Endometrium (tissue), 2 donors: ENCODE measurements at regions not wholly inside any gene's neighbourhood (a gene's known extent, or its start where the extent isn't known, plus 50 kb on each side); places are given as distances from the start of the nearest gene placed in this dataset.

ENCODE experiments used
- FAIRE-seq: peaks from 2 replicates; lab custom pipeline; 2012; peaks lifted over from hg19 to GRCh38; lab: Jason Lieb, UNC
- donor health status: control.
- donor health status: control.

GRCh38 chr2:139409212-139409611 is 629.0 kb upstream of the NXPH2 start:
- no peak for FAIRE-seq

GRCh38 chr2:139403948-139404347 is 623.8 kb upstream of the NXPH2 start:
- FAIRE-seq: no peak

GRCh38 chr2:139394801-139395200 is 614.6 kb upstream of the NXPH2 start:
- FAIRE-seq: no peak

- FAIRE-seq: no peak
These were observed 609.2 kb upstream of the NXPH2 start for GRCh38 chr2:139389391-139389790.

GRCh38 chr2:139386401-139386800 is 606.2 kb upstream of the NXPH2 start:
- FAIRE-seq: no peak

- no peak for FAIRE-seq
These were observed 603.3 kb upstream of the NXPH2 start for GRCh38 chr2:139383532-139383931.

GRCh38 chr2:139380051-139380450 is 599.9 kb upstream of the NXPH2 start:
- FAIRE-seq: no peak

- FAIRE-seq: no peak
These were observed 598.2 kb upstream of the NXPH2 start for GRCh38 chr2:139378373-139378772.

GRCh38 chr2:139374296-139374850 is 594.2 kb upstream of the NXPH2 start:
- no peak for FAIRE-seq

- no peak for FAIRE-seq
These were observed 589.5 kb upstream of the NXPH2 start for GRCh38 chr2:139369423-139370409.

- no peak for FAIRE-seq
These were observed 587.2 kb upstream of the NXPH2 start for GRCh38 chr2:139367416-139367815.

GRCh38 chr2:139366681-139367080 is 586.5 kb upstream of the NXPH2 start:
- no peak for FAIRE-seq

- no peak for FAIRE-seq
These were observed 585.0 kb upstream of the NXPH2 start for GRCh38 chr2:139365189-139365588.

- no peak for FAIRE-seq
These were observed 580.5 kb upstream of the NXPH2 start for GRCh38 chr2:139360654-139361053.

GRCh38 chr2:139359818-139360217 is 579.6 kb upstream of the NXPH2 start:
- no peak for FAIRE-seq

GRCh38 chr2:139357972-139358371 is 577.8 kb upstream of the NXPH2 start:
- FAIRE-seq: no peak

GRCh38 chr2:139354518-139354917 is 574.3 kb upstream of the NXPH2 start:
- FAIRE-seq: no peak

- FAIRE-seq: no peak
These were observed 573.7 kb upstream of the NXPH2 start for GRCh38 chr2:139353874-139354273.

GRCh38 chr2:139317259-139317658 is 537.1 kb upstream of the NXPH2 start:
- FAIRE-seq: no peak

GRCh38 chr2:139314059-139314458 is 533.9 kb upstream of the NXPH2 start:
- FAIRE-seq: no peak

- FAIRE-seq: no peak
These were observed 516.6 kb upstream of the NXPH2 start for GRCh38 chr2:139296672-139297209.

GRCh38 chr2:139293992-139294548 is 513.9 kb upstream of the NXPH2 start:
- FAIRE-seq: no peak

GRCh38 chr2:139281124-139281523 is 500.9 kb upstream of the NXPH2 start:
- FAIRE-seq: no peak
